NCI-H510A treated with DMSO at 0.1 percent for 48 hours (cell line): ENCODE measurements at regions not wholly inside any gene's neighbourhood (a gene's known extent, or its start where the extent isn't known, plus 50 kb on each side); places are given as distances from the start of the nearest gene placed in this dataset.
"Not testable (repeated sequence)": the region's sequence is repeated elsewhere in the genome, so short reads cannot be mapped to it uniquely, and the experiment has no call there.

Experiments used
- DNase-seq: peaks from one replicate; lab custom pipeline; 2025; lab: John Stamatoyannopoulos, UW

GRCh38 chr3:156048483-156048882, 71.9 kb upstream of the KCNAB1 start:
- DNase-seq: not testable (repeated sequence)

- DNase-seq: no peak
These were observed 69.5 kb upstream of the KCNAB1 start for GRCh38 chr3:156050918-156051317.

- no peak for DNase-seq
These were observed 68.7 kb upstream of the KCNAB1 start for GRCh38 chr3:156051651-156052050.

- DNase-seq: no peak
These were observed 68.3 kb upstream of the KCNAB1 start for GRCh38 chr3:156052115-156052514.

GRCh38 chr3:156059950-156060501, 60.4 kb upstream of the KCNAB1 start:
- no peak for DNase-seq

GRCh38 chr3:156068151-156068550, 52.2 kb upstream of the KCNAB1 start:
- not testable (repeated sequence) for DNase-seq

- no peak for DNase-seq
These were observed 50.4 kb upstream of the KCNAB1 start for GRCh38 chr3:156070028-156070427.
